Lung (tissue), 11 donors: ENCODE measurements at regions not wholly inside any gene's neighbourhood (a gene's known extent, or its start where the extent isn't known, plus 50 kb on each side); places are given as distances from the start of the nearest gene placed in this dataset.

Experiments used
- ATAC-seq: fragments of 200-7000 bp; cut with Tn5 transposase; one replicate; pipeline ENCODE4 v1.9.1; 2020; ENCODE audit warnings: moderate number of reproducible peaks; ENCODE audit not compliant: insufficient read depth, low FRiP score
- DNase-seq, 3 donors: peaks; one replicate each; pipeline ENCODE4 v3.0.0-alpha.2; 2013 to 2017
- H3K27ac ChIP-seq, 2 donors: one replicate each; pipeline ENCODE4 v1.5.1; 2013; ENCODE audit warnings: mild to moderate bottlenecking in 2 of 2, moderate library complexity in 2 of 2, control low read depth in 1 of 2, inconsistent platforms in 1 of 2, low read depth in 1 of 2, low read length in 1 of 2
- H3K27me3 ChIP-seq, 3 donors: one replicate each; pipeline ENCODE4 v1.5.1; 2013; ENCODE audit warnings: low read length in 2 of 3; ENCODE audit not compliant: control insufficient read depth in 3 of 3, insufficient read depth in 3 of 3
- H3K36me3 ChIP-seq, 4 donors: one replicate each; pipeline ENCODE4 v1.5.1; 2013; ENCODE audit warnings: low read length in 4 of 4, mild to moderate bottlenecking in 1 of 4, moderate library complexity in 1 of 4; ENCODE audit not compliant: control insufficient read depth in 4 of 4, insufficient read depth in 4 of 4
- H3K4me1 ChIP-seq, 5 donors: one replicate each; pipeline ENCODE4 v1.5.1; 2013; ENCODE audit warnings: low read length in 5 of 5, mild to moderate bottlenecking in 2 of 5, moderate library complexity in 1 of 5; ENCODE audit not compliant: control insufficient read depth in 5 of 5, insufficient read depth in 5 of 5
- H3K4me3 ChIP-seq: one replicate; pipeline ENCODE4 v1.5.1; 2013; ENCODE audit warnings: mild to moderate bottlenecking, control low read depth, moderate library complexity
- H3K9ac ChIP-seq, 2 donors: one replicate each; pipeline ENCODE4 v1.5.1; 2013; ENCODE audit warnings: low read length in 2 of 2, control low read depth in 1 of 2; ENCODE audit not compliant: insufficient read depth in 1 of 2
- H3K9me3 ChIP-seq, 4 donors: one replicate each; pipeline ENCODE4 v1.5.1; 2013; ENCODE audit warnings: low read length in 3 of 4, mild to moderate bottlenecking in 1 of 4, moderate library complexity in 1 of 4; ENCODE audit not compliant: control insufficient read depth in 4 of 4, insufficient read depth in 3 of 4
- CTCF ChIP-seq: IDR thresholded peaks from 2 replicates; pipeline ENCODE4 v1.5.1; 2012; ENCODE audit warnings: mild to moderate bottlenecking; ENCODE audit errors: control extremely low read depth, extremely low read depth
- WGBS, 2 donors: extraction: QIAGEN DNeasy Blood & Tissue Kit; methylation state at CpG; one replicate each; pipeline ENCODE4 v1.1.7; 2013; 5-methylcytosine and 5-hydroxymethylcytosine counted together
- donor health status: control.
- donor health status: control.
- donor health status: Bipolar disorder and iron deficiency.
- donor health status: healthy.
- donor health status: DM: yes; HTN: yes; CAD: no.

- no peak overlapping the region for H3K9ac ChIP-seq
- peaks cover 0 to 3% (median 0%) of the 10 kb centered on the region in 4 donors for H3K9me3 ChIP-seq
- H3K4me3 ChIP-seq = no peak overlapping the region
- H3K27me3 ChIP-seq = no peaks in the 10 kb centered on the region
- ATAC-seq = no peak
- peaks cover 0 to 24% (median 0%) of the 10 kb centered on the region in 5 donors for H3K4me1 ChIP-seq
- H3K27ac ChIP-seq = no peak overlapping the region
- WGBS, 2 donors = 92 to 95% methylated on average over 2 of the region's 2 CpGs
- TF ChIP-seq CTCF = no peak
- DNase-seq = no peak
- no peaks in the 10 kb centered on the region for H3K36me3 ChIP-seq
Measured at GRCh38 chr15:87345961-87346360, 910.6 kb downstream of the NTRK3 start.

GRCh38 chr15:87343966-87344365 lies 912.6 kb downstream of the NTRK3 start:
- TF ChIP-seq CTCF = no peak
- no peak for DNase-seq
- 55 to 58% methylated on average over 3 of the region's 3 CpGs for WGBS, 2 donors

GRCh38 chr15:87340370-87340769 lies 916.2 kb downstream of the NTRK3 start:
- Histone ChIP-seq H3K36me3 (no peaks in the 10 kb centered on the region), H3K4me3 (no peak overlapping the region), H3K4me1 (no peaks in the 10 kb centered on the region), H3K27ac (no peak overlapping the region), H3K9ac (no peak overlapping the region), H3K27me3 (no peaks in the 10 kb centered on the region), H3K9me3 (no peaks in the 10 kb centered on the region)
- TF ChIP-seq CTCF = no peak
- DNase-seq (no peak), ATAC-seq (no peak)

More at GRCh38 chr15:87343966-87344365, 912.6 kb downstream of the NTRK3 start:
- Histone ChIP-seq H3K27me3 (no peaks in the 10 kb centered on the region), H3K4me1 (peaks cover 0 to 16% (median 0%) of the 10 kb centered on the region in 5 donors), H3K36me3 (no peaks in the 10 kb centered on the region), H3K9ac (no peak overlapping the region), H3K4me3 (no peak overlapping the region), H3K27ac (no peak overlapping the region), H3K9me3 (peaks cover 0 to 3% (median 0%) of the 10 kb centered on the region in 4 donors)
- ATAC-seq = no peak

- Histone ChIP-seq H3K4me3 (no peak overlapping the region), H3K27ac (no peak overlapping the region), H3K4me1 (no peaks in the 10 kb centered on the region), H3K36me3 (no peaks in the 10 kb centered on the region), H3K9ac (no peak overlapping the region), H3K9me3 (no peaks in the 10 kb centered on the region), H3K27me3 (no peaks in the 10 kb centered on the region)
- no peak for DNase-seq
- 24 to 41% methylated on average over 1 of the region's 1 CpG for WGBS, 2 donors
- no peak for TF ChIP-seq CTCF
- no peak for ATAC-seq
Measured at GRCh38 chr15:87326269-87326668, 930.3 kb downstream of the NTRK3 start.
